WTC11 (cell line): ENCODE measurements at regions not wholly inside any gene's neighbourhood (a gene's known extent, or its start where the extent isn't known, plus 50 kb on each side); places are given as distances from the start of the nearest gene placed in this dataset.

ENCODE experiments used
- ATAC-seq: fragments of 200-7000 bp; cut with Tn5 transposase; 2 replicates; pipeline ENCODE4 v1.10.0; 2021; ENCODE audit warnings: mild to moderate bottlenecking, moderate library complexity
- CTCF ChIA-PET: fragments of 300-600 bp; sonication (Branson Sonifier 250); formaldehyde crosslinking; loops from one replicate; lab custom pipeline; 2021; ENCODE audit warnings: antibody characterized with exemption; lab: Charles Lee
- POLR2A ChIA-PET: fragments of 350-600 bp; sonication (Branson Sonifier 250); formaldehyde crosslinking; loops from one replicate; lab custom pipeline; 2021; ENCODE audit warnings: antibody characterized with exemption; lab: Charles Lee
- DNase-seq: peaks from one replicate; pipeline ENCODE4 v3.0.0; 2021; ENCODE audit warnings: low spot score
- H3K27ac Mint-ChIP-seq: 2 replicates; pipeline ENCODE4 v1.8.0; 2021; ENCODE audit warnings: mixed read lengths
- H3K27me3 Mint-ChIP-seq: 2 replicates; pipeline ENCODE4 v1.8.0; 2021; ENCODE audit warnings: low read depth, mild to moderate bottlenecking, moderate library complexity, mixed read lengths
- H3K36me3 Mint-ChIP-seq: 2 replicates; pipeline ENCODE4 v1.8.0; 2021; ENCODE audit warnings: mixed read lengths
- H3K4me1 Mint-ChIP-seq: 2 replicates; pipeline ENCODE4 v1.8.0; 2022; ENCODE audit warnings: mixed read lengths
- H3K4me3 Mint-ChIP-seq: 2 replicates; pipeline ENCODE4 v1.8.0; 2021; ENCODE audit warnings: mild to moderate bottlenecking, moderate library complexity, mixed read lengths
- H3K9me3 Mint-ChIP-seq: 2 replicates; pipeline ENCODE4 v1.8.0; 2021; ENCODE audit warnings: mixed read lengths
- ATF1 ChIP-seq: sonication (generic); formaldehyde crosslinking; IDR thresholded peaks from 2 replicates; pipeline ENCODE4 v1.8.1; 2023; ENCODE audit warnings: mild to moderate bottlenecking, moderate library complexity, missing genetic modification reagents
- CBFB ChIP-seq: sonication (generic); formaldehyde crosslinking; IDR thresholded peaks from 2 replicates; pipeline ENCODE4 v1.8.1; 2022; ENCODE audit warnings: mild to moderate bottlenecking, low read depth, missing genetic modification reagents
- EMX1 ChIP-seq: fragments of 250-450 bp; sonication (Bioruptor Pico); IDR thresholded peaks from 2 replicates; pipeline ENCODE4 v1.8.0; 2021; ENCODE audit warnings: mild to moderate bottlenecking
- ESRRA ChIP-seq: sonication (generic); formaldehyde crosslinking; IDR thresholded peaks from 2 replicates; pipeline ENCODE4 v1.8.1; 2022; ENCODE audit warnings: mild to moderate bottlenecking, missing genetic modification reagents, borderline replicate concordance
- IRF2 ChIP-seq: sonication (generic); formaldehyde crosslinking; IDR thresholded peaks from 2 replicates; pipeline ENCODE4 v1.8.0; 2022; ENCODE audit warnings: low read depth, missing genetic modification reagents, borderline replicate concordance
- NR1H2 ChIP-seq: sonication (generic); formaldehyde crosslinking; IDR thresholded peaks from 2 replicates; pipeline ENCODE4 v1.9.0; 2021; ENCODE audit warnings: mild to moderate bottlenecking, moderate library complexity, missing genetic modification reagents
- ZNF219 ChIP-seq: sonication (generic); formaldehyde crosslinking; IDR thresholded peaks from 2 replicates; pipeline ENCODE4 v1.8.0; 2023; ENCODE audit warnings: missing genetic modification reagents, mild to moderate bottlenecking, borderline replicate concordance
- TF ChIP-seq, protein P1 (sequence below): sonication (generic); formaldehyde crosslinking; IDR thresholded peaks from 2 replicates; pipeline ENCODE4 v1.8.0; 2022; ENCODE audit warnings: mild to moderate bottlenecking, missing genetic modification reagents
- TF ChIP-seq, protein P2 (sequence below): sonication (generic); formaldehyde crosslinking; IDR thresholded peaks from 2 replicates; pipeline ENCODE4 v1.8.0; 2022; ENCODE audit warnings: missing genetic modification reagents
- TF ChIP-seq, protein P3 (sequence below): sonication (generic); formaldehyde crosslinking; conservative IDR thresholded peaks from 2 replicates; pipeline ENCODE4 v1.8.1; 2023; ENCODE audit warnings: mild to moderate bottlenecking, low read depth, missing genetic modification reagents, moderate library complexity
- TF ChIP-seq, protein P4 (sequence below): sonication (generic); formaldehyde crosslinking; IDR thresholded peaks from 2 replicates; pipeline ENCODE4 v1.8.0; 2023; ENCODE audit warnings: missing genetic modification reagents, mild to moderate bottlenecking, borderline replicate concordance
- TF ChIP-seq, protein P5 (sequence below): sonication (generic); formaldehyde crosslinking; IDR thresholded peaks from 2 replicates; pipeline ENCODE4 v1.8.0; 2022; ENCODE audit warnings: mild to moderate bottlenecking, missing genetic modification reagents
- TF ChIP-seq, protein P6 (sequence below): sonication (generic); formaldehyde crosslinking; IDR thresholded peaks from 2 replicates; pipeline ENCODE4 v1.8.1; 2023; ENCODE audit warnings: mild to moderate bottlenecking, missing genetic modification reagents

DNA sequence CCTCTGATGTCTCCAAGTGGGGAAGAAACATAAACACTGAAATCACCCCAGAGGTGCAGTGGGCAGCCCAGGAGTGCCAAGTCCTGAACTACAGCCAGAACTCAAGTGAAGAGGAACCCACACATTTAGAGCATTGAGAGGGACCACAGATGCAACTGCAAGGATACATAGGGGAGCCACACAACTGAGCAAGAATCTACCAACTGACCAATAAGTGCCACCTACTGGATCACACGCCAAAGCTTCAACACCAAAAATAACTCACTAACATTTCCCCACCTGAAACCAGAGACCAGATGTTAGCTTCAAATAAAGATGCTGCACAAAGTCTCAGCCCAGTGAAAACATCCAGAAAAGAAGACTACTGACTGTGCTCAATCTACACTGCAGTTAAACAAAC is 276.7 kb upstream of the GRIA3 start:
- no peaks in the 10 kb centered on the region; the same call in 1 of the 2 replicates for H3K27me3 Mint-ChIP-seq

DNA sequence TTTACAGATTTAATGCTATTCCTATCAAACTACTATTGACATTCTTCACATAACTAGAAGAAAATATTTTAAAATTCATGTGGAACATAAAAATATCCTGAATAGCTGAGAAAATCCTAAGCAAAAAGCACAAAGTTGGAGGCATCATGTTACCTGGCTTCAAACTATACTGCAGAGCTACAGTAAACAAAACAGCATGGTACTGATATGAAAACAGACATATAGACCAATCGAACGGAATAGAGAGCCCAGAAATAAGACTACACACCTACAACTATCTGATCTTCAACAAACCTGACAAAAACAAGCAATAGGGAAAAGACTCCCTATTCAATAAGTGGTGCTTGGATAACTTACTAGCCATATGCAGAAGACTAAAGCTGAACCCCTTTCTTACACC is 273.4 kb upstream of the GRIA3 start:
- no peak overlapping the region for H3K27ac Mint-ChIP-seq
- H3K4me3 Mint-ChIP-seq = no peak overlapping the region
- ATAC-seq (no peak), DNase-seq (no peak)
- ChIA-PET CTCF (no interaction called here), POLR2A (no interaction called here)
- H3K36me3 Mint-ChIP-seq = peaks cover 9% of the 10 kb centered on the region; the same call in 1 of the 2 replicates
- H3K9me3 Mint-ChIP-seq = peaks cover 34% of the 10 kb centered on the region
- no peaks in the 10 kb centered on the region for H3K4me1 Mint-ChIP-seq
- no peaks in the 10 kb centered on the region; the same call in 1 of the 2 replicates for H3K27me3 Mint-ChIP-seq
- TF ChIP-seq EMX1 (CRISPR knock-in tag) = no peak
- TF ChIP-seq, protein P1, sequence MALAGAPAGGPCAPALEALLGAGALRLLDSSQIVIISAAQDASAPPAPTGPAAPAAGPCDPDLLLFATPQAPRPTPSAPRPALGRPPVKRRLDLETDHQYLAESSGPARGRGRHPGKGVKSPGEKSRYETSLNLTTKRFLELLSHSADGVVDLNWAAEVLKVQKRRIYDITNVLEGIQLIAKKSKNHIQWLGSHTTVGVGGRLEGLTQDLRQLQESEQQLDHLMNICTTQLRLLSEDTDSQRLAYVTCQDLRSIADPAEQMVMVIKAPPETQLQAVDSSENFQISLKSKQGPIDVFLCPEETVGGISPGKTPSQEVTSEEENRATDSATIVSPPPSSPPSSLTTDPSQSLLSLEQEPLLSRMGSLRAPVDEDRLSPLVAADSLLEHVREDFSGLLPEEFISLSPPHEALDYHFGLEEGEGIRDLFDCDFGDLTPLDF (CRISPR knock-in tag) = no peak
- no peak for TF ChIP-seq CBFB
- TF ChIP-seq, protein P2, sequence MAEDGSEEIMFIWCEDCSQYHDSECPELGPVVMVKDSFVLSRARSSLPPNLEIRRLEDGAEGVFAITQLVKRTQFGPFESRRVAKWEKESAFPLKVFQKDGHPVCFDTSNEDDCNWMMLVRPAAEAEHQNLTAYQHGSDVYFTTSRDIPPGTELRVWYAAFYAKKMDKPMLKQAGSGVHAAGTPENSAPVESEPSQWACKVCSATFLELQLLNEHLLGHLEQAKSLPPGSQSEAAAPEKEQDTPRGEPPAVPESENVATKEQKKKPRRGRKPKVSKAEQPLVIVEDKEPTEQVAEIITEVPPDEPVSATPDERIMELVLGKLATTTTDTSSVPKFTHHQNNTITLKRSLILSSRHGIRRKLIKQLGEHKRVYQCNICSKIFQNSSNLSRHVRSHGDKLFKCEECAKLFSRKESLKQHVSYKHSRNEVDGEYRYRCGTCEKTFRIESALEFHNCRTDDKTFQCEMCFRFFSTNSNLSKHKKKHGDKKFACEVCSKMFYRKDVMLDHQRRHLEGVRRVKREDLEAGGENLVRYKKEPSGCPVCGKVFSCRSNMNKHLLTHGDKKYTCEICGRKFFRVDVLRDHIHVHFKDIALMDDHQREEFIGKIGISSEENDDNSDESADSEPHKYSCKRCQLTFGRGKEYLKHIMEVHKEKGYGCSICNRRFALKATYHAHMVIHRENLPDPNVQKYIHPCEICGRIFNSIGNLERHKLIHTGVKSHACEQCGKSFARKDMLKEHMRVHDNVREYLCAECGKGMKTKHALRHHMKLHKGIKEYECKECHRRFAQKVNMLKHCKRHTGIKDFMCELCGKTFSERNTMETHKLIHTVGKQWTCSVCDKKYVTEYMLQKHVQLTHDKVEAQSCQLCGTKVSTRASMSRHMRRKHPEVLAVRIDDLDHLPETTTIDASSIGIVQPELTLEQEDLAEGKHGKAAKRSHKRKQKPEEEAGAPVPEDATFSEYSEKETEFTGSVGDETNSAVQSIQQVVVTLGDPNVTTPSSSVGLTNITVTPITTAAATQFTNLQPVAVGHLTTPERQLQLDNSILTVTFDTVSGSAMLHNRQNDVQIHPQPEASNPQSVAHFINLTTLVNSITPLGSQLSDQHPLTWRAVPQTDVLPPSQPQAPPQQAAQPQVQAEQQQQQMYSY (CRISPR knock-in tag) = no peak
- TF ChIP-seq, protein P3, sequence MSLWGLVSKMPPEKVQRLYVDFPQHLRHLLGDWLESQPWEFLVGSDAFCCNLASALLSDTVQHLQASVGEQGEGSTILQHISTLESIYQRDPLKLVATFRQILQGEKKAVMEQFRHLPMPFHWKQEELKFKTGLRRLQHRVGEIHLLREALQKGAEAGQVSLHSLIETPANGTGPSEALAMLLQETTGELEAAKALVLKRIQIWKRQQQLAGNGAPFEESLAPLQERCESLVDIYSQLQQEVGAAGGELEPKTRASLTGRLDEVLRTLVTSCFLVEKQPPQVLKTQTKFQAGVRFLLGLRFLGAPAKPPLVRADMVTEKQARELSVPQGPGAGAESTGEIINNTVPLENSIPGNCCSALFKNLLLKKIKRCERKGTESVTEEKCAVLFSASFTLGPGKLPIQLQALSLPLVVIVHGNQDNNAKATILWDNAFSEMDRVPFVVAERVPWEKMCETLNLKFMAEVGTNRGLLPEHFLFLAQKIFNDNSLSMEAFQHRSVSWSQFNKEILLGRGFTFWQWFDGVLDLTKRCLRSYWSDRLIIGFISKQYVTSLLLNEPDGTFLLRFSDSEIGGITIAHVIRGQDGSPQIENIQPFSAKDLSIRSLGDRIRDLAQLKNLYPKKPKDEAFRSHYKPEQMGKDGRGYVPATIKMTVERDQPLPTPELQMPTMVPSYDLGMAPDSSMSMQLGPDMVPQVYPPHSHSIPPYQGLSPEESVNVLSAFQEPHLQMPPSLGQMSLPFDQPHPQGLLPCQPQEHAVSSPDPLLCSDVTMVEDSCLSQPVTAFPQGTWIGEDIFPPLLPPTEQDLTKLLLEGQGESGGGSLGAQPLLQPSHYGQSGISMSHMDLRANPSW (CRISPR knock-in tag) = no peak
- TF ChIP-seq ZNF219 (CRISPR knock-in tag) = no peak
- TF ChIP-seq, protein P4, sequence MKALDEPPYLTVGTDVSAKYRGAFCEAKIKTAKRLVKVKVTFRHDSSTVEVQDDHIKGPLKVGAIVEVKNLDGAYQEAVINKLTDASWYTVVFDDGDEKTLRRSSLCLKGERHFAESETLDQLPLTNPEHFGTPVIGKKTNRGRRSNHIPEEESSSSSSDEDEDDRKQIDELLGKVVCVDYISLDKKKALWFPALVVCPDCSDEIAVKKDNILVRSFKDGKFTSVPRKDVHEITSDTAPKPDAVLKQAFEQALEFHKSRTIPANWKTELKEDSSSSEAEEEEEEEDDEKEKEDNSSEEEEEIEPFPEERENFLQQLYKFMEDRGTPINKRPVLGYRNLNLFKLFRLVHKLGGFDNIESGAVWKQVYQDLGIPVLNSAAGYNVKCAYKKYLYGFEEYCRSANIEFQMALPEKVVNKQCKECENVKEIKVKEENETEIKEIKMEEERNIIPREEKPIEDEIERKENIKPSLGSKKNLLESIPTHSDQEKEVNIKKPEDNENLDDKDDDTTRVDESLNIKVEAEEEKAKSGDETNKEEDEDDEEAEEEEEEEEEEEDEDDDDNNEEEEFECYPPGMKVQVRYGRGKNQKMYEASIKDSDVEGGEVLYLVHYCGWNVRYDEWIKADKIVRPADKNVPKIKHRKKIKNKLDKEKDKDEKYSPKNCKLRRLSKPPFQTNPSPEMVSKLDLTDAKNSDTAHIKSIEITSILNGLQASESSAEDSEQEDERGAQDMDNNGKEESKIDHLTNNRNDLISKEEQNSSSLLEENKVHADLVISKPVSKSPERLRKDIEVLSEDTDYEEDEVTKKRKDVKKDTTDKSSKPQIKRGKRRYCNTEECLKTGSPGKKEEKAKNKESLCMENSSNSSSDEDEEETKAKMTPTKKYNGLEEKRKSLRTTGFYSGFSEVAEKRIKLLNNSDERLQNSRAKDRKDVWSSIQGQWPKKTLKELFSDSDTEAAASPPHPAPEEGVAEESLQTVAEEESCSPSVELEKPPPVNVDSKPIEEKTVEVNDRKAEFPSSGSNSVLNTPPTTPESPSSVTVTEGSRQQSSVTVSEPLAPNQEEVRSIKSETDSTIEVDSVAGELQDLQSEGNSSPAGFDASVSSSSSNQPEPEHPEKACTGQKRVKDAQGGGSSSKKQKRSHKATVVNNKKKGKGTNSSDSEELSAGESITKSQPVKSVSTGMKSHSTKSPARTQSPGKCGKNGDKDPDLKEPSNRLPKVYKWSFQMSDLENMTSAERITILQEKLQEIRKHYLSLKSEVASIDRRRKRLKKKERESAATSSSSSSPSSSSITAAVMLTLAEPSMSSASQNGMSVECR = no peak
- no peak for TF ChIP-seq ATF1 (CRISPR knock-in tag)

More for the DNA sequence above, 276.7 kb upstream of the GRIA3 start:
- H3K9me3 Mint-ChIP-seq = peaks cover 29% of the 10 kb centered on the region
- CTCF ChIA-PET = no interaction called here
- POLR2A ChIA-PET = no interaction called here
- no peak for TF ChIP-seq NR1H2 (CRISPR knock-in tag)
- TF ChIP-seq, protein P5, sequence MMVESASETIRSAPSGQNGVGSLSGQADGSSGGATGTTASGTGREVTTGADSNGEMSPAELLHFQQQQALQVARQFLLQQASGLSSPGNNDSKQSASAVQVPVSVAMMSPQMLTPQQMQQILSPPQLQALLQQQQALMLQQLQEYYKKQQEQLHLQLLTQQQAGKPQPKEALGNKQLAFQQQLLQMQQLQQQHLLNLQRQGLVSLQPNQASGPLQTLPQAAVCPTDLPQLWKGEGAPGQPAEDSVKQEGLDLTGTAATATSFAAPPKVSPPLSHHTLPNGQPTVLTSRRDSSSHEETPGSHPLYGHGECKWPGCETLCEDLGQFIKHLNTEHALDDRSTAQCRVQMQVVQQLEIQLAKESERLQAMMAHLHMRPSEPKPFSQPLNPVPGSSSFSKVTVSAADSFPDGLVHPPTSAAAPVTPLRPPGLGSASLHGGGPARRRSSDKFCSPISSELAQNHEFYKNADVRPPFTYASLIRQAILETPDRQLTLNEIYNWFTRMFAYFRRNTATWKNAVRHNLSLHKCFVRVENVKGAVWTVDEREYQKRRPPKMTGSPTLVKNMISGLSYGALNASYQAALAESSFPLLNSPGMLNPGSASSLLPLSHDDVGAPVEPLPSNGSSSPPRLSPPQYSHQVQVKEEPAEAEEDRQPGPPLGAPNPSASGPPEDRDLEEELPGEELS (CRISPR knock-in tag) = no peak
- no peak for TF ChIP-seq EMX1 (CRISPR knock-in tag)
- TF ChIP-seq, protein P3 (CRISPR knock-in tag) = no peak
- TF ChIP-seq, protein P6, sequence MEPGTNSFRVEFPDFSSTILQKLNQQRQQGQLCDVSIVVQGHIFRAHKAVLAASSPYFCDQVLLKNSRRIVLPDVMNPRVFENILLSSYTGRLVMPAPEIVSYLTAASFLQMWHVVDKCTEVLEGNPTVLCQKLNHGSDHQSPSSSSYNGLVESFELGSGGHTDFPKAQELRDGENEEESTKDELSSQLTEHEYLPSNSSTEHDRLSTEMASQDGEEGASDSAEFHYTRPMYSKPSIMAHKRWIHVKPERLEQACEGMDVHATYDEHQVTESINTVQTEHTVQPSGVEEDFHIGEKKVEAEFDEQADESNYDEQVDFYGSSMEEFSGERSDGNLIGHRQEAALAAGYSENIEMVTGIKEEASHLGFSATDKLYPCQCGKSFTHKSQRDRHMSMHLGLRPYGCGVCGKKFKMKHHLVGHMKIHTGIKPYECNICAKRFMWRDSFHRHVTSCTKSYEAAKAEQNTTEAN (CRISPR knock-in tag) = no peak
- no peak for TF ChIP-seq ESRRA (CRISPR knock-in tag)
- TF ChIP-seq IRF2 = no peak
- no peak for TF ChIP-seq CBFB
- TF ChIP-seq, all 79 proteins: peak for 0
- Mint-ChIP-seq H3K4me1 (no peaks in the 10 kb centered on the region), H3K4me3 (no peak overlapping the region), H3K36me3 (peaks cover 9% of the 10 kb centered on the region; the same call in 1 of the 2 replicates), H3K27ac (no peak overlapping the region)
- DNase-seq (no peak), ATAC-seq (no peak)
